ENCODE measurements at regions not wholly inside any gene's neighbourhood (a gene's known extent, or its start where the extent isn't known, plus 50 kb on each side); places are given as distances from the start of the nearest gene placed in this dataset.

GRCh38 chr5:29040404-29040803, 2002.0 kb upstream of the CDH9 start:
- TF ChIP-seq CTCF (IDR thresholded peaks at IDR 0.05; ENCODE audit: insufficient read depth, low read length, severe bottlenecking): no peak
- Histone ChIP-seq H3K4me3 (ENCODE audit: low read depth, low read length) (no peak overlapping the region), H3K27me3 (ENCODE audit: control insufficient read depth, insufficient read depth, low read length) (no peaks in the 10 kb centered on the region), H3K36me3 (ENCODE audit: control insufficient read depth, insufficient read depth, low read length) (no peaks in the 10 kb centered on the region)
- DNase-seq (ENCODE audit: low read depth) (no peak), FAIRE-seq (no peak)

- no peak for TF ChIP-seq CTCF (IDR thresholded peaks at IDR 0.05; ENCODE audit: insufficient read depth, low read length, severe bottlenecking)
- H3K4me3 ChIP-seq (ENCODE audit: low read depth, low read length): no peak overlapping the region
- no peaks in the 10 kb centered on the region for H3K27me3 ChIP-seq (ENCODE audit: control insufficient read depth, insufficient read depth, low read length)
- no peaks in the 10 kb centered on the region for H3K36me3 ChIP-seq (ENCODE audit: control insufficient read depth, insufficient read depth, low read length)
- FAIRE-seq (no peak), DNase-seq (ENCODE audit: low read depth) (no peak)
These were observed 2001.6 kb upstream of the CDH9 start for GRCh38 chr5:29039994-29040393.

- Histone ChIP-seq H3K36me3 (ENCODE audit: control insufficient read depth, insufficient read depth, low read length) (no peaks in the 10 kb centered on the region), H3K27me3 (ENCODE audit: control insufficient read depth, insufficient read depth, low read length) (no peaks in the 10 kb centered on the region), H3K4me3 (ENCODE audit: low read depth, low read length) (no peak overlapping the region)
- FAIRE-seq (no peak), DNase-seq (ENCODE audit: low read depth) (peak; percentile 2)
- TF ChIP-seq CTCF (IDR thresholded peaks at IDR 0.05; ENCODE audit: insufficient read depth, low read length, severe bottlenecking): no peak
These were observed 1999.3 kb upstream of the CDH9 start for GRCh38 chr5:29037716-29038115.

- FAIRE-seq: no peak
- Histone ChIP-seq H3K36me3 (ENCODE audit: control insufficient read depth, insufficient read depth, low read length) (no peaks in the 10 kb centered on the region), H3K27me3 (ENCODE audit: control insufficient read depth, insufficient read depth, low read length) (no peaks in the 10 kb centered on the region), H3K4me3 (ENCODE audit: low read depth, low read length) (no peak overlapping the region)
- no peak for DNase-seq (ENCODE audit: low read depth)
- no peak for TF ChIP-seq CTCF (IDR thresholded peaks at IDR 0.05; ENCODE audit: insufficient read depth, low read length, severe bottlenecking)
These were observed 1985.7 kb upstream of the CDH9 start for GRCh38 chr5:29024052-29024451.

GRCh38 chr5:29023541-29023940, 1985.2 kb upstream of the CDH9 start:
- no peak for DNase-seq (ENCODE audit: low read depth)
- no peak overlapping the region for H3K4me3 ChIP-seq (ENCODE audit: low read depth, low read length)
- FAIRE-seq: no peak
- TF ChIP-seq CTCF (IDR thresholded peaks at IDR 0.05; ENCODE audit: insufficient read depth, low read length, severe bottlenecking): no peak
- no peaks in the 10 kb centered on the region for H3K36me3 ChIP-seq (ENCODE audit: control insufficient read depth, insufficient read depth, low read length)
- H3K27me3 ChIP-seq (ENCODE audit: control insufficient read depth, insufficient read depth, low read length): no peaks in the 10 kb centered on the region

GRCh38 chr5:29017501-29017900, 1979.1 kb upstream of the CDH9 start:
- FAIRE-seq (no peak), DNase-seq (ENCODE audit: low read depth) (no peak)

More at GRCh38 chr5:29017501-29017900, 1979.1 kb upstream of the CDH9 start:
- H3K27me3 ChIP-seq (ENCODE audit: control insufficient read depth, insufficient read depth, low read length): no peaks in the 10 kb centered on the region
- TF ChIP-seq CTCF (IDR thresholded peaks at IDR 0.05; ENCODE audit: insufficient read depth, low read length, severe bottlenecking): no peak
- H3K4me3 ChIP-seq (ENCODE audit: low read depth, low read length): no peak overlapping the region
- no peaks in the 10 kb centered on the region for H3K36me3 ChIP-seq (ENCODE audit: control insufficient read depth, insufficient read depth, low read length)
